Glutamatergic neuron (in vitro differentiated cells): ENCODE measurements at regions not wholly inside any gene's neighbourhood (a gene's known extent, or its start where the extent isn't known, plus 50 kb on each side); places are given as distances from the start of the nearest gene placed in this dataset.

Experiments
- DNase-seq: peaks from one replicate; pipeline ENCODE4 v3.0.0; 2022
- H3K27ac Mint-ChIP-seq: one replicate; pipeline ENCODE4 v1.8.0; 2020; ENCODE audit warnings: mild to moderate bottlenecking, mixed read lengths, inconsistent platforms; ENCODE audit not compliant: unreplicated experiment
- H3K27me3 Mint-ChIP-seq: one replicate; pipeline ENCODE4 v1.8.0; 2020; ENCODE audit warnings: mild to moderate bottlenecking, moderate library complexity, mixed read lengths, inconsistent platforms; ENCODE audit not compliant: unreplicated experiment
- H3K36me3 Mint-ChIP-seq: one replicate; pipeline ENCODE4 v1.8.0; 2020; ENCODE audit warnings: mild to moderate bottlenecking, mixed read lengths, inconsistent platforms; ENCODE audit not compliant: unreplicated experiment
- H3K4me1 Mint-ChIP-seq: one replicate; pipeline ENCODE4 v1.8.0; 2020; ENCODE audit warnings: mild to moderate bottlenecking, low read depth, mixed read lengths, inconsistent platforms; ENCODE audit not compliant: unreplicated experiment
- H3K4me3 Mint-ChIP-seq: one replicate; pipeline ENCODE4 v1.8.0; 2020; ENCODE audit warnings: mild to moderate bottlenecking, mixed read lengths, inconsistent platforms; ENCODE audit not compliant: unreplicated experiment
- H3K9me3 Mint-ChIP-seq: one replicate; pipeline ENCODE4 v1.8.0; 2020; ENCODE audit warnings: mild to moderate bottlenecking, moderate library complexity, mixed read lengths, inconsistent platforms; ENCODE audit not compliant: unreplicated experiment
- TF ChIP-seq, protein P1 (sequence below): fragments of 200-600 bp; sonication (generic); IDR thresholded peaks from one replicate; pipeline ENCODE4 v1.5.0; 2021; ENCODE audit not compliant: partially characterized antibody, unreplicated experiment

DNA sequence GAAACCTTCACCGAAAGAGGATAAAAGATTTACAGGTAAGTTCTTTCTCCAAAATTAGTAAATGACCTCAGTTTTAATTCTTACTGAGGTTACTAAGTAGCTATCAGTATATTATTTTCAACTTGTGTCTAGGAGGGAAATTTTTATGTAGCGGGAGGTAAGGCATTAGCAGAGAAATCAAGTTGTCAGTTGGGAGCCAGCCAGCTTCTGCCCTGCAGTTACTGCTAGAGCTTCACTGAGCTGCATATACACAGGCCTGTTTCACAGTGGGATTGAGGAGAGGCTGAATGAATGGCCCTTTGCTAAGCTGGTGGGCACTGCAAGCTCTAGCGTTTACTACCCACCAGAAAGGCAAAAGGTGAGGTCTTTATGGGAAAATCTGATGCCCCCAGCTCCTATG is 105.7 kb downstream of the ACAA2 start:
- TF ChIP-seq, protein P1, sequence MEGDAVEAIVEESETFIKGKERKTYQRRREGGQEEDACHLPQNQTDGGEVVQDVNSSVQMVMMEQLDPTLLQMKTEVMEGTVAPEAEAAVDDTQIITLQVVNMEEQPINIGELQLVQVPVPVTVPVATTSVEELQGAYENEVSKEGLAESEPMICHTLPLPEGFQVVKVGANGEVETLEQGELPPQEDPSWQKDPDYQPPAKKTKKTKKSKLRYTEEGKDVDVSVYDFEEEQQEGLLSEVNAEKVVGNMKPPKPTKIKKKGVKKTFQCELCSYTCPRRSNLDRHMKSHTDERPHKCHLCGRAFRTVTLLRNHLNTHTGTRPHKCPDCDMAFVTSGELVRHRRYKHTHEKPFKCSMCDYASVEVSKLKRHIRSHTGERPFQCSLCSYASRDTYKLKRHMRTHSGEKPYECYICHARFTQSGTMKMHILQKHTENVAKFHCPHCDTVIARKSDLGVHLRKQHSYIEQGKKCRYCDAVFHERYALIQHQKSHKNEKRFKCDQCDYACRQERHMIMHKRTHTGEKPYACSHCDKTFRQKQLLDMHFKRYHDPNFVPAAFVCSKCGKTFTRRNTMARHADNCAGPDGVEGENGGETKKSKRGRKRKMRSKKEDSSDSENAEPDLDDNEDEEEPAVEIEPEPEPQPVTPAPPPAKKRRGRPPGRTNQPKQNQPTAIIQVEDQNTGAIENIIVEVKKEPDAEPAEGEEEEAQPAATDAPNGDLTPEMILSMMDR: no peak
- no peak overlapping the region for H3K4me3 Mint-ChIP-seq
- peaks cover 2% of the 10 kb centered on the region for H3K9me3 Mint-ChIP-seq
- DNase-seq: no peak
- H3K36me3 Mint-ChIP-seq: peaks cover 5% of the 10 kb centered on the region
- peaks cover 5% of the 10 kb centered on the region for H3K27me3 Mint-ChIP-seq
- H3K27ac Mint-ChIP-seq: no peak overlapping the region
- no peaks in the 10 kb centered on the region for H3K4me1 Mint-ChIP-seq

DNA sequence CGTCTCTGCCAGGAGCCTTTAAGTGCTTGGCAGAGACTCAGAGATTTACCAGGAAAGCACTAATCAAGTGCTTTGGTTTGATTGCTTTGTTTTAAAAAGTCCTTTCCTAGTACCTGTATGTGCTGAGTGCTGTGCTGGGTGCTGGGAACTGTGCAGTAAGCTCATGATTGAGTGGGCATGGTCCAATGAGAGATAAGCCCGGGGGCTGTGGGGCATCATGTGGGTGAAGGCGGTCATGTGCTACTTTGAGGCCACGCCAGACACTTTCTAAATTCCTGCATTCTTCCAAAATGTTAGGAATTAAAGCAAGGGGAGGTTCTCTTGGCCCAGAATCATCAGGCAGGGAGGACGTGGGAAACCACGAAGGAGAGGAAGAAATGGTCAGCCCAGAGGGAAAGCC is 109.0 kb downstream of the ACAA2 start:
- H3K9me3 Mint-ChIP-seq: peaks cover 4% of the 10 kb centered on the region
- TF ChIP-seq, protein P1: no peak
- peaks cover 5% of the 10 kb centered on the region for H3K36me3 Mint-ChIP-seq
- DNase-seq: no peak
- H3K27me3 Mint-ChIP-seq: no peaks in the 10 kb centered on the region
- H3K4me3 Mint-ChIP-seq: no peak overlapping the region
- H3K27ac Mint-ChIP-seq: no peak overlapping the region
- H3K4me1 Mint-ChIP-seq: no peaks in the 10 kb centered on the region

DNA sequence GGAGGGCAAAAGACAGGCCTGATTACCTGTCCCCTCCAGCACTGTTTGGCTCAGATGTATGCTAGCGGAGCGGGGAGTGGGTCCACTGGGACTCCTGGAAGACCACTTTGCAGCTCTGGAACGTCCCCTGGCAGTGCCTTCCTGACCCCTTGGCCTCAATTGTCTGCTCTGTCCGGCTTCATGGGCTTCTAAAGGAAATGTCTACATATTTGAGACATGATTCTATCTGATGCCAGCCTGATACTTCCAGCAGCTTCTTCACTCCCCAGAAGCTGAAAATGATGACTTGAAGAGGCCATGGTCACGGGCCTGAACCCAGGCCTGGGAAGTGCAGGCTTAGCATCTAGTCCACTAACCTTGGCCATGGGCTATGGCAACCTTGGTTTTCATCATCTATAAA is 112.1 kb downstream of the ACAA2 start:
- Mint-ChIP-seq H3K9me3 (peaks cover 2% of the 10 kb centered on the region), H3K4me1 (no peaks in the 10 kb centered on the region), H3K27me3 (no peaks in the 10 kb centered on the region), H3K4me3 (no peak overlapping the region), H3K27ac (no peak overlapping the region), H3K36me3 (peaks cover 5% of the 10 kb centered on the region)
- no peak for DNase-seq
- TF ChIP-seq, protein P1: no peak

DNA sequence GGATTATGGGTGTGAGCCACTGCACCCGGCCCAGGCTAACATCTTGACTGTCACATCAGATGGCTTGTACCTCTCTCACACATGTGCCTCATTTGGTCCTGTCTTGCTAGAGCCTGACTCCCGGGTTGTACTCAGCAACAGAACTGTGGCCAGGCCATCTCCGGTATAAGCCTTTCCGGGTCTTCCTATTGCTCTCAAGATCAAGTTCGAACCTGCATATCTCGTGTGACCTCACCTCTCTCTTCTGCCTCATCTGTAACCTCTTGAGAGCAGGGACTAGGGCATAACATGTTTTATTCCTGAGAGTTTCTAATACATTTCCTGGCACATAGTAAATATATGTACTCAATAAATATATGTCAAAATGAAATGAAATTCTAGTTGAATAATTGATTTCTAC is 114.0 kb downstream of the ACAA2 start:
- TF ChIP-seq, protein P1: no peak
- peaks cover 4% of the 10 kb centered on the region for H3K27me3 Mint-ChIP-seq
- no peaks in the 10 kb centered on the region for H3K4me1 Mint-ChIP-seq
- no peak overlapping the region for H3K4me3 Mint-ChIP-seq
- H3K36me3 Mint-ChIP-seq: no peaks in the 10 kb centered on the region
- no peak for DNase-seq
- peaks cover 2% of the 10 kb centered on the region for H3K9me3 Mint-ChIP-seq
- no peak overlapping the region for H3K27ac Mint-ChIP-seq

DNA sequence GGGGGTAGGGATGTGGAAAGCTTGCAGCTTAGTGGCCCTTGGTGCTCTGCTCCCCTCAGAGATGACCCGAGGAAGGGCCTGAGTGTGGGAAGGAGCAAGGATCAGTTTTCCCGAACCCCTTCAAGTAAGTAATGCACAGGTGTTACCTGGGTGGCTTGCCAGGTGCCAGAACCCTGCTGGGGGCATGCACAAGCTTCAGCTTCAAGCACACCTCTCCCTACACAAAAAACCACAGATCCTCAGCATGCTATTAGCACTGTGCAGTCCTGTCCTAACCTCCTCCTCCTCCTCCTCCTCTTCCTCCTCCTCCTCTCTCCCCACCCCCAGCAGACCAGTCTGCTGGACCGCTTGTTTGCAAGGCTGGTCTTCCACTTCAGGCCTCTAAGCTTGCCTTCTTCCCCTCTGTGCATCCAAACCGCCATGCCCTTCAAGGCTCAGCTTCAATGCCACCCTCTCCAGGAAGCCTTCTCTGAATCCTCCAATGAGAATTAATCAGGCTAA is 114.8 kb downstream of the ACAA2 start:
- no peak overlapping the region for H3K4me3 Mint-ChIP-seq
- no peak overlapping the region for H3K27ac Mint-ChIP-seq
- TF ChIP-seq, protein P1: no peak
- no peak for DNase-seq
- no peaks in the 10 kb centered on the region for H3K36me3 Mint-ChIP-seq
- H3K9me3 Mint-ChIP-seq: peaks cover 2% of the 10 kb centered on the region
- H3K4me1 Mint-ChIP-seq: no peaks in the 10 kb centered on the region
- H3K27me3 Mint-ChIP-seq: peaks cover 5% of the 10 kb centered on the region
